GM19023 (cell line): ENCODE measurements at regions not wholly inside any gene's neighbourhood (a gene's known extent, or its start where the extent isn't known, plus 50 kb on each side); places are given as distances from the start of the nearest gene placed in this dataset.
A peak's percentile ranks its signal among the peaks of the same experiment; 100 is the strongest.

ENCODE experiments used
- ATAC-seq: cut with Tn5 transposase; IDR thresholded peaks from one replicate; pipeline ENCODE4 v1.9.1; 2021; ENCODE audit warnings: mild to moderate bottlenecking, moderate library complexity; ENCODE audit not compliant: unreplicated experiment

DNA sequence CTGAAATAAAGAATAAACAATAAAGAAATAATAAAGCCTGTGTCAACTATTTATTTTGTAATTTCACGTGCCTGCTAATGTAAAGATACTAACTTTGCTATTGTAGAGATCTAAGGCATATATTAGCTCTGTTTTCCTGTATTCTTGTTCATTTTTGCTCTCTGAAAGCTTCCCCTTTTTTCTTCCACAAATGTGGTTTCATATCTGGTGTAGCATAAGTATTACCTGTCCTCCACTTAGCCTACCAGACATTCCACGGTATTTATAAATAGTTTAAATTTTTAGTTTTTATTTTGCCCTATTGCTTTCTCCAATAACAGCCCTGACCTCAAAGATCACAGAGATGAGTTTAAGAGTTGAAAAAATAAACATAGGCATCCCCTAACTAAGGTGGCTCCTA lies 92.6 kb upstream of the ATP2B1 start:
- ATAC-seq: no peak

GRCh38 chr12:89800435-89800834 lies 91.8 kb upstream of the ATP2B1 start:
- no peak for ATAC-seq

- ATAC-seq: no peak
Observed at GRCh38 chr12:89799316-89799715, 90.7 kb upstream of the ATP2B1 start.

- ATAC-seq: no peak
Observed at GRCh38 chr12:89797436-89797835, 88.8 kb upstream of the ATP2B1 start.

GRCh38 chr12:89796798-89797382 lies 88.3 kb upstream of the ATP2B1 start:
- no peak for ATAC-seq

DNA sequence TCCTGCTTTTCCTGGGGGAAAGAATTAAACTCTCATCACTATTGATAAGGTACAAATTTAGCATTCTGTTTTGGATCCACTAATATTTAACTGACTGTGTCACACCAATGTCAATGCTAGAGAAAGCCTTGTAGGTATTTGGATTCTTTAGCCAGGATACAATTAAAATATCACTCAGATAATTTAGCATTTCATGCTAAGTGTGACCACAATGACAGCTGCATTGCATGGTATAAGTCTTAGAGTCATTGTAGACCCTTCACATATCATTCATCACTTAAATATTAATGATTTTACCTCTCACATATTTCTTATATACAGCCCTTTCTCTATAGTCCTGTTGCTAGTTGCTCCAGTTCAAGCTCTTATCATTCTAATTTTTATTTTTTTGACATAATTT lies 85.3 kb upstream of the ATP2B1 start:
- ATAC-seq: no peak

GRCh38 chr12:89791286-89791685 lies 82.6 kb upstream of the ATP2B1 start:
- ATAC-seq: no peak

DNA sequence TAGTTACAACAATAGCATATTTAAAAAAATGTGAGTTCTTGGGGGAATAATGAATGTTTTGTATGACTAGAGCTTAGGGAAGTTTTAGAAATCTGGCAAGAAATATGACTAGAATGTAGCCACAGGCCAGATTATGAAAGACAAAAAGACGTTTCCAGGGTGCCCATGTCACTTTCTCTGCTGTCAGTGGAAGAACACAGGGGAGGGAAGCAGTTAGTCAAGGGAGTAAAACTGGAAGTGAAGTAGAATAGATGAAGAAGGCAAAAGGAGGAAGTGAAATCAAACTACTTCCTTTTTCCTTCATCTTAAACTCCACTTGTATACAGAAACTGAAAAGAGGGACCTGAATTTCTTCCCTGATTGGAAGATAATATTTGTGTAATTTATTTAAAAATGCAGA lies 81.2 kb upstream of the ATP2B1 start:
- ATAC-seq: peak; percentile 58

DNA sequence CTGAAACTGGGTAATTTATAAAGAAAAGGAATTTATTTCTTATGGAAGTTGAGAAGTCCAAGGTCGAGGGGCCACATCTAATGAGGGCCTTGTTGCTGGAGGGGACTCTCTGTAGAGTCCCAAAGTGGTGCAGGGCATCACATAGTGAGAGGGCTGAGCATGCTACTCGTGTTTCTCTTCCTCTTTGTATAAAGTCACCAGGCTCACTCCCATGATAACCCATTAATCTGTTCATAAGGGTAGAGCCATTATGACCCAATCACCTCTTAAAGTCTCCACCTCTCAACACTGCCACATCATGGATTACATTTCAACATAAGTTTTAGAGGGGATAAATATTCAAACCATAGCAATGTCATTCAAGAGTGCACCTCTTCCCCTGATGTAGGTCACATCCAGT lies 79.1 kb upstream of the ATP2B1 start:
- ATAC-seq: no peak

DNA sequence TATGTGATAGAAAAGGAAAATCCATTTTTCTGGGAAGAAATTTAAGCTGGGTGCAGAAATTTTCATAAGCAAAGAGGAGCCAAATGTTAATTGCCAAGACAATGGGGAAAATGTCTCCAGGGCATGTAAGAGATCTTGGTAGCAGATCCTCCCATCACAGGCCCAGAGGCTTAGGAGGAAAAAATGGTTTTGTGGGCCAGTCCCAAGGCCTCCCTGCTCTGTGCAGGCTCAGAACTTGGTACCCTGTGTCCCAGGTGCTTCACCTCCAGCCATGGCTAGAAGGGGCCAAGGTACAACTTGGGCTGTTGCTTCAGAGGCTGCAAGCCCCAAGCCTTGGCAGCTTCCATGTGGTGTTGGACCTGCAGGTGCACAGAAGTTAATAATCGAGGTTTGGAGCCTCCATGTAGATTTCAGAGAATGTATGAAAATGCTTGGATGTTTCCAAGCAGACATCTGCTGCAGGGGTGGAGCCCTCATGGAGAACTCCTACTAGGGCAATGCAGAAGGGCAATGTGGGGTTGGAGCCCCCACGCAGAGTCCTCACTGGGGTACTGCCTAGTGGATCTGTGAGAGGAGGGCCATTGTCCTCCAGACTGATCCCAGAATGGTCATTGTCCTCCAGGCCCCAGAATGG lies 77.7 kb upstream of the ATP2B1 start:
- no peak for ATAC-seq

- ATAC-seq: no peak
Observed at GRCh38 chr12:89783359-89784060, 74.9 kb upstream of the ATP2B1 start.

DNA sequence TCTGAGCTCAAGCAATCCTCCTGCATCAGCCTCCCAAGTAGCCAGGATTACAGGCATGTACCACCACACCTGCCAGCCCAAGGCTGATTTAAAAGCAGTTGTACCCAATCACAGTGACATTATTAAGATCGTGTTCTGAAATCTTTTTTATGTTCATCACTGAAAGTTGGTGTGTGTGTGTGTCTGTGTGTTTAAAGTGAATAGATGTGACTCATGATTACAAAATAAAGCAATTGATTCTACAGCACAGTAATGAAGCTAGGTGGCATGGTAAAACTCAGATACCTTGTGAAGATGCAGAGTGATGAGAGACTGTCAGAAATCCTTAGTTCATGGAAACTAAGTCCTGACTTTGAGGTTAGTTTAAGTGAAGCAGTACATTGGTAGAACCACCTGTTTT lies 74.2 kb upstream of the ATP2B1 start:
- ATAC-seq: no peak

GRCh38 chr12:89781946-89782550 lies 73.4 kb upstream of the ATP2B1 start:
- no peak for ATAC-seq

DNA sequence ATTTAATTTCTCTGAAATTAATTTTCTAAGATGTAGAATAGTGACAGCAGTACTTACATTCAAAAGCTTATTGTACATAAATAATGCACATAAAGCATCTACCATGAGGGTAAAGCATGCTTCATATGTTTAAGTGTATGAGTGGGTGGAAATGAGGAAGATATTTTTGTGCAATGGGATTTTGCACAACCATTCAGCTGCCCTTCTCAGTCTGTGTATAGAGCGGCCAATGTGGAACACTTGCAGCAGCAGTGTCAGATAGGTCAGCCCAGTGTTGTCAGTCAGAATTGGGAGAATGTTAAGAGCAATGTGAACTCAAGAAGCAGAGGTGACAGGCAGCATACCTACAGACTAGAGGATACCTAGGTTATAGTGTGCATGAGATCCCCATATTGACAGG lies 72.5 kb upstream of the ATP2B1 start:
- ATAC-seq: no peak

- ATAC-seq: no peak
Observed at GRCh38 chr12:89779090-89779489, 70.5 kb upstream of the ATP2B1 start.

DNA sequence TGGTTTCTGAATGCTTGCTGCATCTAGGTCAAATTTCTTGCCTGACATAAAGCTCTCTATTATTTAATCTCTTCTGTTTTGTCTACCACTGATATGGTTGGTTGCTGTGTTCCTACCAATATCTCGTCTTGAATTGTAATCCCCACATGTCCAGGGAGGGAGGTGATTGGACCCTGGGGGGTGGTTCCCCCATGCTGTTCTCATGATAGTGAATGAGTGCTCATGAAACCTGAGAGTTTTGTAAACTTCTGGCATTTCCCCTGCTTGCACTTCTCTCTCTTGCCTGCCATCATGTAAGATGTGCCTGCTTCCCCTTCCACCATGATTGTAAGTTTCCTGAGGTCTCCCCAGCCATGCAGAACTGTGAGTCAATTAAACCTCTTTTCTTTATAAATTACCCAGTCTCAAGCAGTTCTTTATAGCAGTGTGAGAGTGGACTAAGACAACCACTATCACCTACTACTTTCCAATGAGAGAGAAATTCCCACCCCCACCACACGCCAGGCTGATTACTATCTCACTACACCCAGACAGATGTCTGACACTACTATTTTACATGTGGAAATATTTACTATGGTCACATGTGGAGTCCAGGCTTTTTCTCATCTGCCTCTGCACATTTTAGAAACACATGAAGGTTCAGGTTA lies 69.2 kb upstream of the ATP2B1 start:
- ATAC-seq: no peak

DNA sequence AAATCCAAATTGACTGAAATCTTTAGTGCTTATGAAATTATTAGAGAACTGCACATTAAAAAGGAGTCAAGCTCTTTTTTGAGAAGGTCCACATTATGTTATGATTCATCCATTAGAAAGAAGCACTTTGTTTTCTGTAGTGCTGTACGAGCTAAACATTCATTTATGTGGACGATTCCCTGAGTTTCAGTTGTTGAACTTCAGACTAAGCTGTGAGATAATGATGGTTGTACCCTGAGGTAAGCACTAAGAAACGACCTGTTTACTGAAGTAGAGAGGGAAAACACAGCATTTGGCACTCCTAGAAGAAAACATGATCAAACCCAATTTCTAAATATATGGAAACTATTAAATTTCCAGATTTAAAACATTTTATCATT lies 67.3 kb upstream of the ATP2B1 start:
- no peak for ATAC-seq

DNA sequence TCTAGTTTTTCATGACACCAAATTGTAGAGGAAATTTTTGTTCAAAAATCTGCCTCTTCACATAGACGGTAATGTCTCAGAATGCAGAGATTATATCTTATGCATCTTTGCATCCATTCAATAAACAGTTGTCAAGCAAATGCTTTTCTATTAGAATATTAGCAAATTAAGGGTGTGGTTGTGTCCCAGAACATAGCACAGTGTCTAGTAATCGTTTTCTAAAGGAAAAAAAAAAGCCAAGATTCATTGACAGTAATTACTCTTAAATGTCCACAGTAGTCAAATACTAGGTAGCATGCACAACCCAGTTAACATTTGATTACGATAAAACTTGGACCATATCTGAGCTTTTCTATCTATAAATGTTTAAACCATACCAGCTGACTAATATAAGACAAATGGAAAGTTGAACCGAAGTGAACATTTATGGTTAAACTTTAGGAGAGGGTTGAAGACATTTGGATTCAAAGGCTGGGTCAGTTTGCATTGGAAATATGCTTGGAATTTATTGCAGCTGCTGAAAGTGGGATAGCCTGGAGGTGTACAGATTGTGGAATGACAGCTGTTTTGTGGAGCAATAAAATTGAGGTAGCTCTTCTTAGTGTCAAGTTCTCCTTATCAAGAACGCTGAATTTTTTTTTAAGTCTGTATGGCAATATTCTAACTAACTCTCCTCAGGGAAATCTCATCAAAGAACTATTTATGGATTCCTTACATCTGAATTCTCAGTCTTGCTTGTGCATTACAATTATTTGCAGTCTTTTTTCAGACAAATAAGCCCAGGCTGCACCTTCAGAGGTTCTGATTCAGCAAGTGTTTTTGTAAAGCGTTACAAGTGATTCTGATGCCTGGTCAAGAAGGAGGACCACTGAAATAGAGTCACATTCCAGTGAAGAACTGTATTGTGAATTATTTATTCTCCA lies 66.7 kb upstream of the ATP2B1 start:
- ATAC-seq: no peak

DNA sequence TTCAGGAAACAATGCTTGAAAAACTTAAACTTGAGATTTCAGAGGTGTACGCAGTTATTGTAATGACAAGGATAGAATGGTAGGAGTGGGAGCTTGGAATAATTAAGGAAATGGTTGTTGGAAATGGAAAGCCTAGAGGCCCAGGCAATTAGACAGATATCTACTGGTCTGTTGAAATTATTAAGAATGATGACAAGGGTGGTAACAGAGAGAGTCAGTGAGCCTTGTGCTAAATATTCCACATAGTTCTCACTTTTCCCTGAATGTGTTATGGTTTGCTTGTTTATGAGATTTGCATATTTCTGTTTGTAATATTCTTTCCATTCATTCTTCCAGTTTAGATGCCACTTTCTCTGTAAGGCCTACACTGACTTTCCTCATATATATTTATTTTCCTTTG lies 66.0 kb upstream of the ATP2B1 start:
- no peak for ATAC-seq

GRCh38 chr12:89770391-89770790 lies 61.8 kb upstream of the ATP2B1 start:
- no peak for ATAC-seq

DNA sequence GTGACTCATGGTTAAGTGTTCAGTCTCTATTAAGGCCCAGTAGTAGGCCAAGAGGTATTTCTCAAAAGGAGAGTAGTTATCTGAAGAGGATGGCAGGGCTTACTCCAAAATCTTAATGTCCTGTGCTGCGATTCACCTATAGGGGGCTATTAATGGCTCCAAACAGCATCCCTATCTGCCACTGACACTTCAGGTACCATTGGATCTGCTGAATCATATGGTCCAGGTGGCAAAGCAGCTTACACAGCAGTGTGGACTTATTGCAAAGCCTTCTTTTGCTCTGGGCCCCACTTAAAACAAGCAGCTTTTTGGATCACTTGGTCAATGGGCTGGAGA lies 60.8 kb upstream of the ATP2B1 start:
- ATAC-seq: no peak
